ENCODE measurements at regions not wholly inside any gene's neighbourhood (a gene's known extent, or its start where the extent isn't known, plus 50 kb on each side); places are given as distances from the start of the nearest gene placed in this dataset.

- Histone ChIP-seq H3K4me3 (no peak overlapping the region), H3K27ac (no peak overlapping the region), H3K36me3 (no peaks in the 10 kb centered on the region), H3K9me3 (no peaks in the 10 kb centered on the region), H3K4me1 (no peaks in the 10 kb centered on the region), H3K27me3 (no peaks in the 10 kb centered on the region)
- DNase-seq = no peak
- TF ChIP-seq CTCF (IDR thresholded peaks at IDR 0.05) = no peak
- no peak for TF ChIP-seq POLR2A (IDR thresholded peaks at IDR 0.05)
- no peak for TF ChIP-seq EP300 (IDR thresholded peaks at IDR 0.05; ENCODE audit: low read depth)
- no peak for TF ChIP-seq POLR2AphosphoS5 (IDR thresholded peaks at IDR 0.05)
- WGBS, 2 donors (ENCODE audit: low coverage in 1 of 2) = 46% methylated on average over 2 of the region's 2 CpGs; no CpG with 5 or more reads in 1 of the 2 donors
- in situ Hi-C loops (cut with MboI; ENCODE audit: low pct_ligation_motif_present in 1 of 4, low pct_unique_long_range_greater_than_20kb in 1 of 4, low sequenced_read_pairs in 3 of 4) = no loop called here
- intact Hi-C loops (cut with DNase I; ENCODE audit: low total_unique reads) = no loop called here
Observed at GRCh38 chr4:89590128-89590527, 246.8 kb downstream of the SNCA start.

- in situ Hi-C loops (cut with MboI; ENCODE audit: low pct_ligation_motif_present in 1 of 4, low pct_unique_long_range_greater_than_20kb in 1 of 4, low sequenced_read_pairs in 3 of 4) (no loop called here), intact Hi-C loops (cut with DNase I; ENCODE audit: low total_unique reads) (no loop called here)
- DNase-seq = no peak
- Histone ChIP-seq H3K4me3 (no peak overlapping the region), H3K27me3 (no peaks in the 10 kb centered on the region), H3K36me3 (no peaks in the 10 kb centered on the region), H3K9me3 (no peaks in the 10 kb centered on the region), H3K4me1 (no peaks in the 10 kb centered on the region), H3K27ac (no peak overlapping the region)
- 84 to 90% methylated on average over 1 of the region's 1 CpG for WGBS, 2 donors (ENCODE audit: low coverage in 1 of 2)
- TF ChIP-seq CTCF (IDR thresholded peaks at IDR 0.05) (no peak), EP300 (IDR thresholded peaks at IDR 0.05; ENCODE audit: low read depth) (no peak), POLR2AphosphoS5 (IDR thresholded peaks at IDR 0.05) (no peak)
Observed at GRCh38 chr4:89588421-89588820, 248.5 kb downstream of the SNCA start.

GRCh38 chr4:89587364-89587763 is 249.6 kb downstream of the SNCA start:
- Histone ChIP-seq H3K4me1 (no peaks in the 10 kb centered on the region), H3K27me3 (no peaks in the 10 kb centered on the region), H3K27ac (no peak overlapping the region), H3K36me3 (no peaks in the 10 kb centered on the region), H3K9me3 (no peaks in the 10 kb centered on the region), H3K4me3 (no peak overlapping the region)
- DNase-seq = no peak
- intact Hi-C loops (cut with DNase I; ENCODE audit: low total_unique reads) = no loop called here
- TF ChIP-seq POLR2A (IDR thresholded peaks at IDR 0.05) (no peak), POLR2AphosphoS5 (IDR thresholded peaks at IDR 0.05) (no peak), EP300 (IDR thresholded peaks at IDR 0.05; ENCODE audit: low read depth) (no peak), CTCF (IDR thresholded peaks at IDR 0.05) (no peak)
- in situ Hi-C loops (cut with MboI; ENCODE audit: low pct_ligation_motif_present in 1 of 4, low pct_unique_long_range_greater_than_20kb in 1 of 4, low sequenced_read_pairs in 3 of 4) = no loop called here
- WGBS, 2 donors (ENCODE audit: low coverage in 1 of 2) = 29 to 46% methylated on average over 2 of the region's 2 CpGs

GRCh38 chr4:89586864-89587263 is 250.1 kb downstream of the SNCA start:
- WGBS, 2 donors (ENCODE audit: low coverage in 1 of 2) = 39 to 44% methylated on average over 2 of the region's 2 CpGs
- intact Hi-C loops (cut with DNase I; ENCODE audit: low total_unique reads) = no loop called here
- DNase-seq = no peak
- Histone ChIP-seq H3K9me3 (no peaks in the 10 kb centered on the region), H3K4me3 (no peak overlapping the region), H3K27me3 (no peaks in the 10 kb centered on the region), H3K27ac (no peak overlapping the region), H3K4me1 (no peaks in the 10 kb centered on the region), H3K36me3 (no peaks in the 10 kb centered on the region)
- in situ Hi-C loops (cut with MboI; ENCODE audit: low pct_ligation_motif_present in 1 of 4, low pct_unique_long_range_greater_than_20kb in 1 of 4, low sequenced_read_pairs in 3 of 4) = no loop called here
- no peak for TF ChIP-seq CTCF (IDR thresholded peaks at IDR 0.05)
- no peak for TF ChIP-seq POLR2A (IDR thresholded peaks at IDR 0.05)
- no peak for TF ChIP-seq EP300 (IDR thresholded peaks at IDR 0.05; ENCODE audit: low read depth)
- TF ChIP-seq POLR2AphosphoS5 (IDR thresholded peaks at IDR 0.05) = no peak

Data from transverse colon (tissue), 4 donors.